Stimulated activated CD8-positive, alpha-beta memory T cell treated with anti-CD3 and anti-CD28 coated beads, Interleukin-7, amount 100 ng/mL, for 48 hours (primary cell): ENCODE measurements at regions not wholly inside any gene's neighbourhood (a gene's known extent, or its start where the extent isn't known, plus 50 kb on each side); places are given as distances from the start of the nearest gene placed in this dataset.

Source experiments
- DNase-seq, 2 donors: peaks; one replicate each; pipeline ENCODE4 v3.0.0-alpha.2; 2020; ENCODE audit warnings: low read depth in 1 of 2; ENCODE audit errors: extremely low read depth in 1 of 2

DNA sequence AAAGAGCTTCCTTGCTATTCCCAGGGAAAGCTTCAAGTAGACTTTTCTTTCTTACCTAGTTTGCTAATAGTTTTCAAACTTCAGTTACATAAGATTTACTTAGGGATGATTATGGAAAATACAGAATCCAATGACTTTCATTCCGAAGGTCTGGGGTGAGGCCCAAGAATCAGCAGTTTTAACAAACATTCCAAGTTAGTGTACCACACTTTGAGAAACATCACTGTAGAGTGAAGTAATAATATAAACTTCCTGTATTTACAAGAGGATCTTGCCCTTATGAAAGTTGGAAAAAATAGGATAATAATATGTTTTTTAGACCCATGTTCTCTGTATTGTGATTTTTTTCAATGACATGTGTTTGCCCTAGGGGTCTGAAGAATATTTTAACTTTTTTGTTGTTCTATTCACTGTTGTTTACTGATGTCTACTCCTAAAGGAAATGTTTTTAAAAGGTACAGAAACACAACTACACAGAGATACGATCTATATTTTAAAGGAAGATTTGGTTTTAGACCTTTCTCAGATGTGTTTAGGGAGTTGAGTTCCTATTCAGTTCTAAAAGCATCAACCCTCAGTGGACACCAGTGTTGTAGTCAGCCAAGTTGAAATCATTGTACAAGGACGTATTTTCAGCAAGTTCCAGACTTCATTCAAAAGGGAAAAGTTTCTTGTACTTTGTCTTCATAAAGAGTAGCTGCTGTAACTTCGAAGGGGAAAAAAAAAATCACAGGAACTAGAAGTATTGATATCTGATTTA lies 295.8 kb upstream of the SLC7A11 start:
- DNase-seq, result no peak

- no peak for DNase-seq
These were observed 293.2 kb upstream of the SLC7A11 start for GRCh38 chr4:138535316-138535715.

GRCh38 chr4:138522366-138522765 lies 280.2 kb upstream of the SLC7A11 start:
- no peak for DNase-seq

- DNase-seq, result no peak
These were observed 279.7 kb upstream of the SLC7A11 start for GRCh38 chr4:138521809-138522208.

DNA sequence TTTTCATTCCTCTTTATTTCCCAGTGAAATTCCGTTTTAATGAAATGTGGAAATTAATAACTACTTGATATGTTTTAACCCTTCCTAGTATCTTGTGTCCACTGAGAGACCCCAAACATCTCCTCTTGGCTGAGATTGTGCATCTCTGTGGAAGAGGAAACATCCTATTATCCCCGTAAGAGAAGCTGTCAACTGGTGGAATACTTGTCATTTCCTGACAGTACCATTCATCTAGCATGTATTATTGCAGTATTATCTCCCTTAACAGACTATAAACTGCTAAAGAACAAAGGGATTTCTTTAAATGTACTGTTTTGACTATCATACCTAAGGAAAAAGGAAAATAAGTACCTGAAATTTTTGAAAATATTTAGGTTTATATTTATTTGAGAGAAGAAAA lies 277.3 kb upstream of the SLC7A11 start:
- DNase-seq, result no peak

GRCh38 chr4:138513535-138513934 lies 271.4 kb upstream of the SLC7A11 start:
- DNase-seq, result no peak

DNA sequence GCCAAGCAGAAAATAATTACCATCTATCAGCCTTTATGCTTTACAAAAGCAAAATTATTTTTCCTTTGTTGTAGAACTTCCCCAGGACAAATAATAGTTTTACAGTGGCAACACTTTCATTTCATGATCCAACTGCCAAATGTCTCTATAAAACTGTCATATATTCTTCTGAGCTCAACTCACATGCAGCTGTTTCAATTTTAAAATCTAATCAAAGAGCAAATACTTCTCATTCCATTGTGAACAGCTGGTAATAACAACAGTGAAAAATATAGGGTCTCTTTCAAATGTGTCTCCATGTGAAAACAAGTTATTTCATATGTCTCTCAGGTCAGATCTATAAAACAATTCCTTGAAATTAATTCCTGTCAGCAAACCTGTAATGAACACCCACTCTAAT lies 270.6 kb upstream of the SLC7A11 start:
- DNase-seq, result no peak

DNA sequence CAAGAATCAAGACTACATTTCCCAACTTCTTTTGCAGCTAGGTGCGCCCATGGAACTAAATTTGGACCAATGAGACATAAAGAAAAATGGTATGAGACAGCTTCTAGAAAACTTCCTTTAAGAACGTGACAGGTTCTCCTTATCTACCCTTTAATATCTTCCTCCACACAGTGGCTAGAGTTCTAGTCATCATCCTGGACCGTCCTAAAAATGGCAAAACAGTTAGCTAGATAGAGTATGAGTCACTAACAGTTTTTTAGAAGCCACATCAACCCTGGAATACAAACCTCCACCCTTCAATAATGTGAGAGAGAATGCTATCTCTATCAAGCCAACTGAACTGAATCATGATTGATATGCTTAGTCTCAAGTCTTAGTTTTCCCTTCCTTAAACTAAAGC lies 267.9 kb upstream of the SLC7A11 start:
- DNase-seq, result no peak

DNA sequence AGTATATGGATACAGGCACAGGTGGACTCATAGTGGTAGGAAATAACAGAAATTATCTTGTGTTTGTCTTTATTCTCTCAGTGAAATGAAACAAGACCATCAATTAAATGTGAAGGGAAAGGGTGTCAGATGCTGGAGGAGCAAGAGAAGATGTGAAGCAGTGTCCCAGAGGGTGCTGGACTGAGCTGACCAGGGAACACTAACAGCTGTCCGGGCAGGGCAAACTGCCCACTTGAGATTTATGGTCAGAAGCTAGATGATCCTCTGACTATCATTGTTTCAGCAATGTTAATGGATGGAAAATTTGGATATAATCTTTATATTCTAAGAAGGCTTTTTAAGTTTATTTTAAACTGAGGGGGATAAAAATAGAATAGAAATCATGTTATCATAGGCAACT lies 267.2 kb upstream of the SLC7A11 start:
- DNase-seq, result no peak

DNA sequence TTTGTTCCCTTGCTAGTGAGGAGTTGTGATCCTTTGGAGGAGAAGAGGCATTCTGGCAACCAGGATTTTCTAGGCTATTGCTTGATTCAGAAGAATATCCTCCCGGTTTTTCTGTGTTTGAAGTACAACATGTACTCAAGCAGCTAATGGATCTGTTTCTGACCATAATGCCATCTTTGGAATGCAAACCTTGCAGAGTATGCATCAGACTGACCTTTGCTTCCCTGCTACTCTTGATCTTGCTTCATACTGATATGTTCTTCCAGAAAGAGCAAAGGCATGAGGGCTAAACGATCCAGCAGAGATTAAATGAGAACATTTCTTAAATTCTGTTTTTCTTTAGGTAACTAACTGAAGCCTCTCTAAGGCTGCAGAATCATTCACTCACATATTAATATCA lies 265.4 kb upstream of the SLC7A11 start:
- no peak for DNase-seq

DNA sequence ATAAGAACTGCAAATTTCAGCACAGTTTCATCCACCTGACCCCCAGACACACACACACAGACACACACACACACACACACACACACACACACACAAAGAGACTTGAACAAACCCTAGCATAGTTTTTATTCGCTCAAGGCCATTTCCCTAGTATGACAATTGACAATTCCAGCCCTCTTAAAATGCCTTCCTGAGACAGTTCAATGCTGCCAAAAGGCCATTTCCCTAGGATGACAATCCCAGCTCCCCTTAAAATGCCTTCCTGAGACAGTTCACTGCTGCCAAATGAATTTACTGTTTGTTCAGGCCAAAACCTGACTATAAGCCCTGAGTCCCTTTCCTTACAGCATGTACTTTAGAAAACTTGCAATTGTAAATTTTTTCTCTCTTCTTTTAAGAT lies 259.5 kb upstream of the SLC7A11 start:
- DNase-seq, result no peak

DNA sequence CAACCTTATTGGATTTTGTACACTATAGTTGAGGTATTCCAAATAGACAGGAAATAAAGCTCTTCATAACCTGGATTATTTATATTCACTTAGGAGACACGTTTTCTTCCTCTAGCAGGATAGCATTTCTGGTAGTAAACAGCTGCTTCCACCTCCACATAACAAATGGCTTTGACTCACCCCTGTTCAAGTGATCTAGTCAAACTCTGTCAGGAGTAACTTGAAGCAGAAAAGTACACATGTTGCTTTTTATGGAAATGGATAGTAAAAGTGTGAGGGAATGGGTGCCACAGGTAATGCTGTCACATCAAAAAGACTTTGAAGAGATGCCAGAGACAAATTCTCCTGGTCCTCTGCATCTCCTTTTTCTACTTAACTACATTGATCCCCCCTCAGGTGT lies 258.7 kb upstream of the SLC7A11 start:
- no peak for DNase-seq

GRCh38 chr4:138499627-138500026 lies 257.5 kb upstream of the SLC7A11 start:
- no peak for DNase-seq

DNA sequence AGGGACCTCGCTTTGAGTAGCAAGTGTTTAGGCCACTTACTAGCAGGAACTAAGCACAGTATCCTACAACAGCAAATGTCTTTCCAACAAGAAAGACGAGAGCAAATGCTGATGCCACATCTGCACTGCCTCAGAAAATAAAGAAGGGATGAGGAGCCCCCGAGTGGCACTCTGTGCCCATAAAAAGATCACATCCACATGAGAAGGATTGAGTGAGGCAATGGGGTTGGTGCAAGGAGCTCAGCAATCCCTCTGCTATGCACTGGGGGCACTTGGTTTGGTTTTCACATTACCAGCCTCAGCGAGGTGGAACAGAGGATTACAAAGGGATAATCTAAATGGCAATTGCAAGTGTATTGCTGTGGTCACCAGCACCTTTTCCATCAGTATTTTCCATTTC lies 252.8 kb upstream of the SLC7A11 start:
- no peak for DNase-seq

DNA sequence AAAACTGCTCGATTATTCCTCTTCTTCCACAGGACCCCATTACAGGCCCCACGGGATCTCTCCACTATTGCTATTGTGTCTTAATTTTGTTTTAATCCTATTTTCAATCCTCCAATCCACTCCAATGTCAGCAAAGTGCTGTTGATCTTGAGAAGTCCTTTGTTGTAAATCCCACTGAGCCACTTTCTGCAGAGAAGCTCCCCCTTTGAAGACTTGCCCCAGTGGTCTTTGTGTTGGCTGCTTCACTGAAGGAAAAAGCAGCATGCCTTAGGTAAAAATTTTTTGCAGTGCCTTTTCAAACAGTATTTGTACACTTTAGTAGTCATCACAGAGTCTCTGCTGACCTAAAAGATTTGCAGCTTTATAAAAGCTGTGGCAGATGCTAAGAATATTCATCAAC lies 252.0 kb upstream of the SLC7A11 start:
- DNase-seq, result no peak

GRCh38 chr4:138492176-138492575 lies 250.0 kb upstream of the SLC7A11 start:
- no peak for DNase-seq

GRCh38 chr4:138488533-138488932 lies 246.4 kb upstream of the SLC7A11 start:
- DNase-seq, result no peak

- no peak for DNase-seq
These were observed 245.5 kb upstream of the SLC7A11 start for GRCh38 chr4:138487670-138488069.

DNA sequence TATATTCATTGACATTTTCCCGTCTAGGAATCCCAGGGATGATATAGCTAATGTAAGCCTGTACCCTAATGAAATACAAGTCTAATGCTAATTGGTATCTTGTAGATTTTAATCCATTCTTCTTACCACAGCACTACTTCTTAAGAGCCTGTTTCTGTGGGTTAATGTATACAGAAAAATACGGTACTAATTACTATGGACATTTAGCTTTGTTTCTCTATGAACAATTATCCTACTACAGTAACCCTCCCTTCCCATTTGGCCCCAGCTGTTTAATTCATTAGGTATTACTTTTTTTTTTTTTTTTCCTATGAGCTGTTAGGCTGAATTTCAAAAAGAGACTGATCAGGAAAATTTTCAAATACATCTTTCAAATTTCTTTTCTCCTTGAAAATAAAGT lies 245.1 kb upstream of the SLC7A11 start:
- DNase-seq, result no peak

GRCh38 chr4:138485498-138485897 lies 243.3 kb upstream of the SLC7A11 start:
- DNase-seq, result no peak

DNA sequence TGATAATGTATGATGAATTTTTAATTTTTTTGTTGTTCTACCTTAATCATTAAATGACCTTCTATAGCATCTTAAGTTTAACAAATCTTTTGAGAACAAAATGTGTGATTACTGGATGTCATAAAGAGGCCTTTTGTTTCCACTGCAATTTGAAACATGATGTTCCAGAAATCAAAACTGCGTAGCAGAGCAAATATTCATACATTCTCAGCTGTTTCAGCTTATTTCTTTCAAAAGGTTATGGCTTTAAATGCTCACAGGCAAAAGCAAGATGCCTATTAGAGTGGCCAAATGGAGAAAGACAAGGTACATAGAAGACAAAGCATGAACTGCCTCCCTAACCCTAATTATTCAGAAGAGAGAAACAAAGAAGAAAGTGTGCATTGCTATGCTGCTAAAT lies 233.0 kb upstream of the SLC7A11 start:
- DNase-seq, result no peak

GRCh38 chr4:138473339-138473738 lies 231.2 kb upstream of the SLC7A11 start:
- no peak for DNase-seq
